ENCODE measurements at regions not wholly inside any gene's neighbourhood (a gene's known extent, or its start where the extent isn't known, plus 50 kb on each side); places are given as distances from the start of the nearest gene placed in this dataset.

GRCh38 chr1:209190591-209191261 is 392.8 kb upstream of the CAMK1G start:
- Histone ChIP-seq H3K36me3 (ENCODE audit: low read length) (no peaks in the 10 kb centered on the region), H3F3A (ENCODE audit: insufficient read depth) (no peaks in the 10 kb centered on the region), H3K27ac (ENCODE audit: low read depth, low read length) (no peak overlapping the region), H4K20me1 (ENCODE audit: low read depth, low read length) (no peaks in the 10 kb centered on the region), H3K9me2 (replicated peaks; ENCODE audit: insufficient read depth, low read length) (no peaks in the 10 kb centered on the region), H3K4me3 (ENCODE audit: insufficient read depth, low read length, poor library complexity, severe bottlenecking) (no peak overlapping the region), H3K4me2 (ENCODE audit: low read depth, low read length, poor library complexity, severe bottlenecking) (no peak overlapping the region), H2AFZ (ENCODE audit: low read depth, low read length, severe bottlenecking) (no peak overlapping the region), H3K9ac (ENCODE audit: low read length) (no peak overlapping the region), H3K79me2 (ENCODE audit: insufficient read depth, low read length) (no peaks in the 10 kb centered on the region), H3K27me3 (ENCODE audit: low read length) (no peaks in the 10 kb centered on the region), H3K9me3 (ENCODE audit: insufficient read depth, low read length) (peaks cover 4% of the 10 kb centered on the region; the same call in 1 of the 2 replicates)
- TF ChIP-seq EZH2phosphoT487 (conservative IDR thresholded peaks at IDR 0.05; ENCODE audit: low read length) (no peak), CTCF (IDR thresholded peaks at IDR 0.05; ENCODE audit: insufficient read depth, low read length, poor library complexity, severe bottlenecking) (peak; percentile 53)

- no peaks in the 10 kb centered on the region for H3K9me2 ChIP-seq (replicated peaks; ENCODE audit: insufficient read depth, low read length)
- H3K27ac ChIP-seq (ENCODE audit: low read depth, low read length), result no peak overlapping the region
- no peak for TF ChIP-seq EZH2phosphoT487 (conservative IDR thresholded peaks at IDR 0.05; ENCODE audit: low read length)
- no peak for TF ChIP-seq CTCF (IDR thresholded peaks at IDR 0.05; ENCODE audit: insufficient read depth, low read length, poor library complexity, severe bottlenecking)
- no peak overlapping the region for H3K4me2 ChIP-seq (ENCODE audit: low read depth, low read length, poor library complexity, severe bottlenecking)
- H3K79me2 ChIP-seq (ENCODE audit: insufficient read depth, low read length), result no peaks in the 10 kb centered on the region
- no peak overlapping the region for H3K4me3 ChIP-seq (ENCODE audit: insufficient read depth, low read length, poor library complexity, severe bottlenecking)
- no peaks in the 10 kb centered on the region for H4K20me1 ChIP-seq (ENCODE audit: low read depth, low read length)
- no peak overlapping the region for H3K9ac ChIP-seq (ENCODE audit: low read length)
- H2AFZ ChIP-seq (ENCODE audit: low read depth, low read length, severe bottlenecking), result no peak overlapping the region
- peaks cover 9% of the 10 kb centered on the region; the same call in 1 of the 2 replicates for H3K9me3 ChIP-seq (ENCODE audit: insufficient read depth, low read length)
- H3F3A ChIP-seq (ENCODE audit: insufficient read depth), result no peaks in the 10 kb centered on the region
- no peaks in the 10 kb centered on the region for H3K27me3 ChIP-seq (ENCODE audit: low read length)
- no peaks in the 10 kb centered on the region for H3K36me3 ChIP-seq (ENCODE audit: low read length)
These were observed 392.3 kb upstream of the CAMK1G start for GRCh38 chr1:209191262-209191634.

DNA sequence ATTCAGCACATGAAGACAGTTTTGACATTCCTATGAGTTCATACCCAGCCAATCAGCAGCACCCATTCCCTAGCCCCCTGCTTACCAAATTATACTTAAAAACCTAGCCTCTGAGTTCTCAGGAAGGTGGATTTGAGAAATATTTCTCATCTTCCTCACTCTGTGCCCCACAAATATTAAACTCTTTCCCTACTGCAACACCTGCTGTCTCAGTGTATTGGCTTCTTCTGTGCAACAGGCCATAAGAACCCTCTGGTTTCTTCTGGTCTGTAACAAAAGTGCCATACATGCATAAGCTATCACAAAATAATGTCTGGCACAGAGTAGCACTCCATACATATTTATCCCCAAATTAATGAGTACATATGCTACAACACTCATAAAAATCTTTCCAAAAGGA is 387.4 kb upstream of the CAMK1G start:
- no peak overlapping the region for H2AFZ ChIP-seq (ENCODE audit: low read depth, low read length, severe bottlenecking)
- no peak overlapping the region for H3K4me2 ChIP-seq (ENCODE audit: low read depth, low read length, poor library complexity, severe bottlenecking)
- H4K20me1 ChIP-seq (ENCODE audit: low read depth, low read length), result no peaks in the 10 kb centered on the region
- H3K79me2 ChIP-seq (ENCODE audit: insufficient read depth, low read length), result no peaks in the 10 kb centered on the region
- no peaks in the 10 kb centered on the region for H3F3A ChIP-seq (ENCODE audit: insufficient read depth)
- peaks cover 13% of the 10 kb centered on the region; the same call in 1 of the 2 replicates for H3K9me3 ChIP-seq (ENCODE audit: insufficient read depth, low read length)
- no peak overlapping the region for H3K9ac ChIP-seq (ENCODE audit: low read length)
- no peak overlapping the region for H3K27ac ChIP-seq (ENCODE audit: low read depth, low read length)
- H3K9me2 ChIP-seq (replicated peaks; ENCODE audit: insufficient read depth, low read length), result no peaks in the 10 kb centered on the region
- TF ChIP-seq EZH2phosphoT487 (conservative IDR thresholded peaks at IDR 0.05; ENCODE audit: low read length) (no peak), CTCF (IDR thresholded peaks at IDR 0.05; ENCODE audit: insufficient read depth, low read length, poor library complexity, severe bottlenecking) (no peak)
- no peaks in the 10 kb centered on the region for H3K36me3 ChIP-seq (ENCODE audit: low read length)
- no peak overlapping the region for H3K4me3 ChIP-seq (ENCODE audit: insufficient read depth, low read length, poor library complexity, severe bottlenecking)
- H3K27me3 ChIP-seq (ENCODE audit: low read length), result no peaks in the 10 kb centered on the region

All from SU-DHL-6 (cell line).